ENCODE measurements at regions not wholly inside any gene's neighbourhood (a gene's known extent, or its start where the extent isn't known, plus 50 kb on each side); places are given as distances from the start of the nearest gene placed in this dataset.

- DNase-seq (ENCODE audit: low read depth, low spot score) = no peak
- TF ChIP-seq ZNF274 (IDR thresholded peaks at IDR 0.05; ENCODE audit: low read depth, low read length) (no peak), SUZ12 (IDR thresholded peaks at IDR 0.05; ENCODE audit: extremely low read depth, insufficient read depth, insufficient read length) (no peak), YY1 (IDR thresholded peaks at IDR 0.05; ENCODE audit: insufficient read depth, insufficient read length) (no peak)
- H3K4me1 ChIP-seq (ENCODE audit: insufficient read depth, insufficient read length) = no peaks in the 10 kb centered on the region
Observed at GRCh38 chr2:144234542-144234871, 285.4 kb downstream of the ZEB2 start.

GRCh38 chr2:144233733-144234541 is 286.0 kb downstream of the ZEB2 start:
- H3K4me1 ChIP-seq (ENCODE audit: insufficient read depth, insufficient read length) = no peaks in the 10 kb centered on the region
- no peak for TF ChIP-seq ZNF274 (IDR thresholded peaks at IDR 0.05; ENCODE audit: low read depth, low read length)
- no peak for TF ChIP-seq YY1 (IDR thresholded peaks at IDR 0.05; ENCODE audit: insufficient read depth, insufficient read length)
- TF ChIP-seq SUZ12 (IDR thresholded peaks at IDR 0.05; ENCODE audit: extremely low read depth, insufficient read depth, insufficient read length) = no peak

More at GRCh38 chr2:144234542-144234871, 285.4 kb downstream of the ZEB2 start:
- Histone ChIP-seq H3K36me3 (ENCODE audit: insufficient read depth, insufficient read length, low read length) (no peaks in the 10 kb centered on the region), H3K27me3 (ENCODE audit: insufficient read depth, insufficient read length) (no peaks in the 10 kb centered on the region), H3K9me3 (ENCODE audit: insufficient read depth, low read length) (no peaks in the 10 kb centered on the region), H3K9ac (ENCODE audit: insufficient read length, low read depth) (no peak overlapping the region), H3K4me3 (ENCODE audit: insufficient read length, low read depth) (no peak overlapping the region)

GRCh38 chr2:144233317-144233716 is 286.6 kb downstream of the ZEB2 start:
- Histone ChIP-seq H3K9me3 (ENCODE audit: insufficient read depth, low read length) (no peaks in the 10 kb centered on the region), H3K9ac (ENCODE audit: insufficient read length, low read depth) (no peak overlapping the region), H3K4me1 (ENCODE audit: insufficient read depth, insufficient read length) (no peaks in the 10 kb centered on the region), H3K27me3 (ENCODE audit: insufficient read depth, insufficient read length) (no peaks in the 10 kb centered on the region), H3K4me3 (ENCODE audit: insufficient read length, low read depth) (no peak overlapping the region), H3K36me3 (ENCODE audit: insufficient read depth, insufficient read length, low read length) (no peaks in the 10 kb centered on the region)
- no peak for TF ChIP-seq YY1 (IDR thresholded peaks at IDR 0.05; ENCODE audit: insufficient read depth, insufficient read length)
- TF ChIP-seq SUZ12 (IDR thresholded peaks at IDR 0.05; ENCODE audit: extremely low read depth, insufficient read depth, insufficient read length) = no peak
- TF ChIP-seq ZNF274 (IDR thresholded peaks at IDR 0.05; ENCODE audit: low read depth, low read length) = no peak
- DNase-seq (ENCODE audit: low read depth, low spot score) = no peak

More at GRCh38 chr2:144233733-144234541, 286.0 kb downstream of the ZEB2 start:
- Histone ChIP-seq H3K4me3 (ENCODE audit: insufficient read length, low read depth) (no peak overlapping the region), H3K9me3 (ENCODE audit: insufficient read depth, low read length) (no peaks in the 10 kb centered on the region), H3K36me3 (ENCODE audit: insufficient read depth, insufficient read length, low read length) (no peaks in the 10 kb centered on the region), H3K27me3 (ENCODE audit: insufficient read depth, insufficient read length) (no peaks in the 10 kb centered on the region), H3K9ac (ENCODE audit: insufficient read length, low read depth) (no peak overlapping the region)
- no peak for DNase-seq (ENCODE audit: low read depth, low spot score)

GRCh38 chr2:144230448-144231085 is 289.4 kb downstream of the ZEB2 start:
- TF ChIP-seq ZNF274 (IDR thresholded peaks at IDR 0.05; ENCODE audit: low read depth, low read length) (no peak), YY1 (IDR thresholded peaks at IDR 0.05; ENCODE audit: insufficient read depth, insufficient read length) (no peak), SUZ12 (IDR thresholded peaks at IDR 0.05; ENCODE audit: extremely low read depth, insufficient read depth, insufficient read length) (no peak)

GRCh38 chr2:144230033-144230432 is 289.9 kb downstream of the ZEB2 start:
- DNase-seq (ENCODE audit: low read depth, low spot score) = no peak
- Histone ChIP-seq H3K4me1 (ENCODE audit: insufficient read depth, insufficient read length) (no peaks in the 10 kb centered on the region), H3K27me3 (ENCODE audit: insufficient read depth, insufficient read length) (no peaks in the 10 kb centered on the region), H3K9ac (ENCODE audit: insufficient read length, low read depth) (no peak overlapping the region), H3K9me3 (ENCODE audit: insufficient read depth, low read length) (no peaks in the 10 kb centered on the region), H3K4me3 (ENCODE audit: insufficient read length, low read depth) (no peak overlapping the region), H3K36me3 (ENCODE audit: insufficient read depth, insufficient read length, low read length) (no peaks in the 10 kb centered on the region)
- no peak for TF ChIP-seq ZNF274 (IDR thresholded peaks at IDR 0.05; ENCODE audit: low read depth, low read length)
- no peak for TF ChIP-seq YY1 (IDR thresholded peaks at IDR 0.05; ENCODE audit: insufficient read depth, insufficient read length)
- no peak for TF ChIP-seq SUZ12 (IDR thresholded peaks at IDR 0.05; ENCODE audit: extremely low read depth, insufficient read depth, insufficient read length)

More at GRCh38 chr2:144230448-144231085, 289.4 kb downstream of the ZEB2 start:
- H3K4me1 ChIP-seq (ENCODE audit: insufficient read depth, insufficient read length) = no peaks in the 10 kb centered on the region
- H3K27me3 ChIP-seq (ENCODE audit: insufficient read depth, insufficient read length) = no peaks in the 10 kb centered on the region
- no peak overlapping the region for H3K4me3 ChIP-seq (ENCODE audit: insufficient read length, low read depth)
- H3K36me3 ChIP-seq (ENCODE audit: insufficient read depth, insufficient read length, low read length) = no peaks in the 10 kb centered on the region
- H3K9ac ChIP-seq (ENCODE audit: insufficient read length, low read depth) = no peak overlapping the region
- H3K9me3 ChIP-seq (ENCODE audit: insufficient read depth, low read length) = no peaks in the 10 kb centered on the region
- no peak for DNase-seq (ENCODE audit: low read depth, low spot score)

- Histone ChIP-seq H3K36me3 (ENCODE audit: insufficient read depth, insufficient read length, low read length) (no peaks in the 10 kb centered on the region), H3K4me1 (ENCODE audit: insufficient read depth, insufficient read length) (no peaks in the 10 kb centered on the region), H3K4me3 (ENCODE audit: insufficient read length, low read depth) (no peak overlapping the region), H3K9ac (ENCODE audit: insufficient read length, low read depth) (no peak overlapping the region), H3K9me3 (ENCODE audit: insufficient read depth, low read length) (no peaks in the 10 kb centered on the region), H3K27me3 (ENCODE audit: insufficient read depth, insufficient read length) (no peaks in the 10 kb centered on the region)
- DNase-seq (ENCODE audit: low read depth, low spot score) = no peak
- no peak for TF ChIP-seq SUZ12 (IDR thresholded peaks at IDR 0.05; ENCODE audit: extremely low read depth, insufficient read depth, insufficient read length)
- no peak for TF ChIP-seq YY1 (IDR thresholded peaks at IDR 0.05; ENCODE audit: insufficient read depth, insufficient read length)
- no peak for TF ChIP-seq ZNF274 (IDR thresholded peaks at IDR 0.05; ENCODE audit: low read depth, low read length)
Observed at GRCh38 chr2:144229296-144229695, 290.6 kb downstream of the ZEB2 start.

GRCh38 chr2:144227427-144228105 is 292.4 kb downstream of the ZEB2 start:
- Histone ChIP-seq H3K36me3 (ENCODE audit: insufficient read depth, insufficient read length, low read length) (no peaks in the 10 kb centered on the region), H3K4me3 (ENCODE audit: insufficient read length, low read depth) (no peak overlapping the region), H3K9ac (ENCODE audit: insufficient read length, low read depth) (no peak overlapping the region), H3K9me3 (ENCODE audit: insufficient read depth, low read length) (no peaks in the 10 kb centered on the region), H3K4me1 (ENCODE audit: insufficient read depth, insufficient read length) (no peaks in the 10 kb centered on the region), H3K27me3 (ENCODE audit: insufficient read depth, insufficient read length) (no peaks in the 10 kb centered on the region)
- DNase-seq (ENCODE audit: low read depth, low spot score) = no peak
- TF ChIP-seq YY1 (IDR thresholded peaks at IDR 0.05; ENCODE audit: insufficient read depth, insufficient read length) (no peak), SUZ12 (IDR thresholded peaks at IDR 0.05; ENCODE audit: extremely low read depth, insufficient read depth, insufficient read length) (no peak), ZNF274 (IDR thresholded peaks at IDR 0.05; ENCODE audit: low read depth, low read length) (no peak)

All from NT2/D1 (cell line).